GM18505 (cell line): ENCODE measurements at regions not wholly inside any gene's neighbourhood (a gene's known extent, or its start where the extent isn't known, plus 50 kb on each side); places are given as distances from the start of the nearest gene placed in this dataset.

Experiments used
- ATAC-seq: cut with Tn5 transposase; IDR thresholded peaks from one replicate; pipeline ENCODE4 v1.9.1; 2021; ENCODE audit not compliant: unreplicated experiment
- POLR2A ChIP-seq: IDR thresholded peaks from 4 replicates; pipeline ENCODE4 v1.6.1; 2011; ENCODE audit warnings: borderline replicate concordance; ENCODE audit not compliant: insufficient read depth, insufficient read length; ENCODE audit errors: extremely low read depth

GRCh38 chrX:112901869-112902725 lies 61.5 kb upstream of the AMOT start:
- TF ChIP-seq POLR2A = no peak
- no peak for ATAC-seq

DNA sequence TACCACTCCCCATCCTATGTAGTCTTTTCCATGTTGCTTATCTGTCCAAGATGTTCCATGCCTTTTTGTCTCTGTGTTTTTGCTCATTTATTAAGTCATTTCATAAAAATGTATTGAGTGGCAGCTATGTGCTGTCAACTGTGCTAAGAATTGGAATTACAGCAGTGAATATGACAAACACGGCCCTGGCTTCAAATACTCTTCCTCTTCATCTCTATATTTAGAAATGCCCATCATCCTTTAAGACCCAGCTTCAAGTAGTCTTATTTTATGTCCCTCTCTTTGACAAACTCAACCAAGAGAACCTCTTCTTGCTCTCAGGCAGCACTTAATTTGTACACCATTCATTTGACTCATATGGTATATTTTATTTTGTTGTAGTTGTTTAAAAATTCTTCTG lies 55.4 kb upstream of the AMOT start:
- no peak for ATAC-seq
- TF ChIP-seq POLR2A = no peak
